Astrocyte (in vitro differentiated cells and primary cell): ENCODE measurements at regions not wholly inside any gene's neighbourhood (a gene's known extent, or its start where the extent isn't known, plus 50 kb on each side); places are given as distances from the start of the nearest gene placed in this dataset.

Experiments
- DNase-seq: peaks from one replicate; pipeline ENCODE4 v3.0.0-alpha.2; 2010; ENCODE audit warnings: low read depth
- FAIRE-seq: peaks from 2 replicates; lab custom pipeline; 2011; peaks lifted over from hg19 to GRCh38; lab: Jason Lieb, UNC
- H2AFZ ChIP-seq: 2 replicates; pipeline ENCODE4 v1.6.0; 2012; ENCODE audit warnings: low read depth, low read length, inconsistent platforms
- H3K27ac ChIP-seq: 2 replicates; pipeline ENCODE4 v1.5.1; 2011; ENCODE audit warnings: low read depth, low read length, inconsistent platforms
- H3K27me3 ChIP-seq: 2 replicates; pipeline ENCODE4 v1.6.0; 2011; ENCODE audit warnings: low read length, inconsistent platforms; ENCODE audit not compliant: insufficient read depth
- H3K36me3 ChIP-seq: 2 replicates; pipeline ENCODE4 v1.5.1; 2011; ENCODE audit warnings: low read length, inconsistent platforms; ENCODE audit not compliant: insufficient read depth
- H3K4me1 ChIP-seq: 2 replicates; pipeline ENCODE4 v1.5.1; 2011; ENCODE audit warnings: low read length, inconsistent platforms; ENCODE audit not compliant: insufficient read depth
- H3K4me2 ChIP-seq: 2 replicates; pipeline ENCODE4 v1.6.0; 2012; ENCODE audit warnings: low read length, inconsistent platforms
- H3K4me3 ChIP-seq: 2 replicates; pipeline ENCODE4 v1.5.1; 2011; ENCODE audit warnings: low read depth, mild to moderate bottlenecking, low read length, inconsistent platforms; ENCODE audit not compliant: insufficient read depth
- H3K79me2 ChIP-seq: 2 replicates; pipeline ENCODE4 v1.6.0; 2012; ENCODE audit warnings: mild to moderate bottlenecking, low read length, inconsistent platforms; ENCODE audit not compliant: insufficient read depth
- H3K9ac ChIP-seq: 2 replicates; pipeline ENCODE4 v1.6.0; 2012; ENCODE audit warnings: mild to moderate bottlenecking, low read length, inconsistent platforms
- H3K9me3 ChIP-seq: 2 replicates; pipeline ENCODE4 v1.5.1; 2012; ENCODE audit warnings: low read depth, mild to moderate bottlenecking, low read length, inconsistent platforms; ENCODE audit not compliant: insufficient read depth
- H4K20me1 ChIP-seq: 2 replicates; pipeline ENCODE4 v1.6.0; 2012; ENCODE audit warnings: low read length, inconsistent platforms; ENCODE audit not compliant: insufficient read depth
- H3K27ac Mint-ChIP-seq: one replicate; pipeline ENCODE4 v1.8.0; 2021; ENCODE audit warnings: mild to moderate bottlenecking, mixed read lengths; ENCODE audit not compliant: unreplicated experiment
- H3K27me3 Mint-ChIP-seq: one replicate; pipeline ENCODE4 v1.8.0; 2021; ENCODE audit warnings: low read depth, mixed read lengths; ENCODE audit not compliant: unreplicated experiment
- H3K36me3 Mint-ChIP-seq: one replicate; pipeline ENCODE4 v1.8.0; 2021; ENCODE audit warnings: low read depth, mixed read lengths; ENCODE audit not compliant: unreplicated experiment
- H3K4me1 Mint-ChIP-seq: one replicate; pipeline ENCODE4 v1.8.0; 2021; ENCODE audit warnings: low read depth, mixed read lengths; ENCODE audit not compliant: unreplicated experiment
- H3K4me3 Mint-ChIP-seq: one replicate; pipeline ENCODE4 v1.8.0; 2021; ENCODE audit warnings: mild to moderate bottlenecking, moderate library complexity, mixed read lengths; ENCODE audit not compliant: unreplicated experiment
- H3K9me3 Mint-ChIP-seq: one replicate; pipeline ENCODE4 v1.8.0; 2021; ENCODE audit warnings: mild to moderate bottlenecking, mixed read lengths; ENCODE audit not compliant: unreplicated experiment
- EZH2 ChIP-seq: IDR thresholded peaks from 2 replicates; pipeline ENCODE4 v1.6.1; 2012; ENCODE audit warnings: mild to moderate bottlenecking, low read length, inconsistent platforms; ENCODE audit not compliant: insufficient read depth
- TF ChIP-seq, protein P1 (sequence below): IDR thresholded peaks from 2 replicates; pipeline ENCODE4 v1.5.1; 2011; ENCODE audit warnings: low read depth, mild to moderate bottlenecking, inconsistent platforms, low read length, moderate library complexity; ENCODE audit not compliant: insufficient read depth

DNA sequence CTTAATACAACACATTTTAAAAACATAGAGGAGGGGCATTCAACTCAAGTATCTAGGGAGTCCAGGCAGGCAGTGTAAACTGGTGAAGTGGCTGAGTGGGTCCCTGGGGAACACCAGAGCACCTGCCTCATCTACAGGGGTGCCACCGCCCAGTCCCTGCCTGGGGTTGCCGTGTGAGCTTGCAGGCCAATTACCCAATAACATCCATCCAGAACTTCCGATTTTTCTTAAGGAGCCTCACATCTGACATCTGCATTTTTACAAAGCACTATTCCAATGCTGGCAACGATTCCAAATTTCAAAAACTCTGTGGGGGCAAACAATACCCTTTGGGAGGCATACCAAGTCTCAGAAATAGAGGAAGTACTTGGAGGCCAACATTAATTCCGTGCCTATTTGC, 288.4 kb upstream of the TSHZ2 start:
- Mint-ChIP-seq H3K9me3 (peaks cover 4% of the 10 kb centered on the region), H3K36me3 (no peaks in the 10 kb centered on the region), H3K27ac (no peak overlapping the region), H3K27me3 (peaks cover 5% of the 10 kb centered on the region), H3K4me3 (no peak overlapping the region), H3K4me1 (no peaks in the 10 kb centered on the region)
- Histone ChIP-seq H4K20me1 (no peaks in the 10 kb centered on the region), H3K9me3 (no peaks in the 10 kb centered on the region), H3K4me2 (no peak overlapping the region), H3K4me1 (no peaks in the 10 kb centered on the region), H3K79me2 (no peaks in the 10 kb centered on the region), H3K27ac (no peak overlapping the region), H2AFZ (no peak overlapping the region), H3K27me3 (no peaks in the 10 kb centered on the region), H3K4me3 (no peak overlapping the region), H3K9ac (no peak overlapping the region), H3K36me3 (no peaks in the 10 kb centered on the region)
- TF ChIP-seq, protein P1, sequence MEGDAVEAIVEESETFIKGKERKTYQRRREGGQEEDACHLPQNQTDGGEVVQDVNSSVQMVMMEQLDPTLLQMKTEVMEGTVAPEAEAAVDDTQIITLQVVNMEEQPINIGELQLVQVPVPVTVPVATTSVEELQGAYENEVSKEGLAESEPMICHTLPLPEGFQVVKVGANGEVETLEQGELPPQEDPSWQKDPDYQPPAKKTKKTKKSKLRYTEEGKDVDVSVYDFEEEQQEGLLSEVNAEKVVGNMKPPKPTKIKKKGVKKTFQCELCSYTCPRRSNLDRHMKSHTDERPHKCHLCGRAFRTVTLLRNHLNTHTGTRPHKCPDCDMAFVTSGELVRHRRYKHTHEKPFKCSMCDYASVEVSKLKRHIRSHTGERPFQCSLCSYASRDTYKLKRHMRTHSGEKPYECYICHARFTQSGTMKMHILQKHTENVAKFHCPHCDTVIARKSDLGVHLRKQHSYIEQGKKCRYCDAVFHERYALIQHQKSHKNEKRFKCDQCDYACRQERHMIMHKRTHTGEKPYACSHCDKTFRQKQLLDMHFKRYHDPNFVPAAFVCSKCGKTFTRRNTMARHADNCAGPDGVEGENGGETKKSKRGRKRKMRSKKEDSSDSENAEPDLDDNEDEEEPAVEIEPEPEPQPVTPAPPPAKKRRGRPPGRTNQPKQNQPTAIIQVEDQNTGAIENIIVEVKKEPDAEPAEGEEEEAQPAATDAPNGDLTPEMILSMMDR = no peak
- no peak for TF ChIP-seq EZH2
- DNase-seq (no peak), FAIRE-seq (no peak)

DNA sequence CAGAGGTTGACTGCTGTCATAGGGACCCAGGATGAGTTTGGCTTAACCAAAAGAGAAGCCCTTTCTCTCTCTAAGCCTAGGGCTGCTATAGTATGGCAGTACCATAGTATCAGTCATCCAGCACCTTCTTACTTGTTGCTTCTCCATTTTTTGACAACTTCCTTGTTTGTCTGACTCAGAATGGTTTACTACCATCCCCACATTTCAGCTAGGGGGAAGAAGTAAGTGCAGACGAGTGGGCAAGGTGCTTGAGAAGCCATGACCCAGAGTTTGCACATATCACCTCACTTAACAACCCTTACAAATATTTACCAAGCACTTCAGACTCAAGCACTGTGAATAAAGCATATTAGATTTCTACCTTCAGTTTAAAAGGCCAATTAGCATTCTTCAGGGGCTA, 289.9 kb upstream of the TSHZ2 start:
- Histone ChIP-seq H2AFZ (no peak overlapping the region), H4K20me1 (no peaks in the 10 kb centered on the region), H3K27me3 (no peaks in the 10 kb centered on the region), H3K9ac (no peak overlapping the region), H3K4me3 (no peak overlapping the region), H3K9me3 (no peaks in the 10 kb centered on the region), H3K4me1 (no peaks in the 10 kb centered on the region), H3K36me3 (no peaks in the 10 kb centered on the region), H3K4me2 (no peak overlapping the region), H3K79me2 (no peaks in the 10 kb centered on the region), H3K27ac (no peak overlapping the region)
- no peak for DNase-seq
- FAIRE-seq = no peak
- no peaks in the 10 kb centered on the region for H3K4me1 Mint-ChIP-seq
- H3K27ac Mint-ChIP-seq = no peak overlapping the region
- H3K27me3 Mint-ChIP-seq = no peaks in the 10 kb centered on the region
- H3K9me3 Mint-ChIP-seq = peaks cover 4% of the 10 kb centered on the region
- no peak overlapping the region for H3K4me3 Mint-ChIP-seq
- H3K36me3 Mint-ChIP-seq = no peaks in the 10 kb centered on the region
- TF ChIP-seq, protein P1 = no peak
- no peak for TF ChIP-seq EZH2

DNA sequence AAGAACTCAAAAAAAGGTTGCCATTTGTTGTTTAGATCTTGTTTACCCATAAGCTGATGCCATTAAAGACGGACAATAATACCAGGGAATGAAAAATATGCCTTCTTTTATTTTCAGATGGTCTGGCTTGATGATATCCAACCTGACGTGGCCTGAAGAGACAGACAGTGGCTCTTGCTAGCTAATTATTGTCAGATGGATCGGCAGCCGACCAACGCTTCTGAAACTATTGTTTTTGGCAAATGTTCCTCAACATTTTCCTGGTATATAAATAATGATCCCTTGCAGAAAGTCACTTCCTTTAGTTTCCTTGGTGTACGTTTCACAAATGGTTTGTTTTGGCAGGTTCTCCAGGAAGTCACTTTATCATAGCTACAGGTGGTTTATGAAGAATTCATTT, 290.9 kb upstream of the TSHZ2 start:
- no peaks in the 10 kb centered on the region for H4K20me1 ChIP-seq
- H2AFZ ChIP-seq = no peak overlapping the region
- Mint-ChIP-seq H3K27ac (no peak overlapping the region), H3K36me3 (no peaks in the 10 kb centered on the region), H3K4me1 (no peaks in the 10 kb centered on the region), H3K4me3 (no peak overlapping the region), H3K27me3 (no peaks in the 10 kb centered on the region), H3K9me3 (peaks cover 2% of the 10 kb centered on the region)
- no peak for TF ChIP-seq EZH2
- TF ChIP-seq, protein P1 = no peak
- H3K4me2 ChIP-seq = no peak overlapping the region
- H3K79me2 ChIP-seq = no peaks in the 10 kb centered on the region
- H3K9ac ChIP-seq = no peak overlapping the region
- no peak for FAIRE-seq
- no peaks in the 10 kb centered on the region for H3K27me3 ChIP-seq
- H3K27ac ChIP-seq = no peak overlapping the region
- H3K36me3 ChIP-seq = no peaks in the 10 kb centered on the region
- H3K9me3 ChIP-seq = no peaks in the 10 kb centered on the region
- H3K4me3 ChIP-seq = no peak overlapping the region
- DNase-seq = no peak
- H3K4me1 ChIP-seq = no peaks in the 10 kb centered on the region
